ENCODE measurements at regions not wholly inside any gene's neighbourhood (a gene's known extent, or its start where the extent isn't known, plus 50 kb on each side); places are given as distances from the start of the nearest gene placed in this dataset.
"Not testable (repeated sequence)": the region's sequence is repeated elsewhere in the genome, so short reads cannot be mapped to it uniquely, and the experiment has no call there.

DNA sequence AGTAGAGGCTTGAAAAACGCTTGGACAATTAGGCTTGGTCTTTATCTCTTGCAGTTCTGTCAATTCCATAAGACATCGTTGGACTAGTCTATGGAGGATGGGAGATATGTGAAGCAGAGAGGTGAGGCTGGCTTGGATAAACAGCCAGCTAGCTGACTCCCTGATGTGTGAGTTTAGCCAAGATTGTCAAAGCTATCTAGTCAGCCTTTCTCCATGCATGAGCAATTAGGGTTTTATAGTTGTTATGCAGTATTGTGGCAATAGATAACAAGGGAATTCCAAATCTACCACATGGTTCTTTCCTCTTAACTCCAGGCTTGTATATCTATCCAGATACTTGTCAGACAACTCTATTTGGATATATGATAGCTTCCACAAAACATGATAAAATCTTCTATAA lies 153.6 kb upstream of the NRXN3 start:
- no peak overlapping the region for H3K4me3 ChIP-seq (ENCODE audit: extremely low read depth, insufficient read depth, low read length, poor library complexity, severe bottlenecking)
- WGBS, 2 experiments (ENCODE audit: insufficient coverage in 2 of 2), result 71 to 77% methylated on average over 2 of the region's 2 CpGs
- no peak overlapping the region for H3K27ac ChIP-seq (ENCODE audit: low read depth, low read length, severe bottlenecking)
- H3K36me3 ChIP-seq (ENCODE audit: control insufficient read depth, insufficient read depth, low read length), result no peaks in the 10 kb centered on the region
- H3K9me3 ChIP-seq (ENCODE audit: control insufficient read depth, low read length), result peaks cover 2% of the 10 kb centered on the region
- H3K4me1 ChIP-seq (ENCODE audit: control insufficient read depth, insufficient read depth, low read length, poor library complexity, severe bottlenecking), result no peaks in the 10 kb centered on the region

DNA sequence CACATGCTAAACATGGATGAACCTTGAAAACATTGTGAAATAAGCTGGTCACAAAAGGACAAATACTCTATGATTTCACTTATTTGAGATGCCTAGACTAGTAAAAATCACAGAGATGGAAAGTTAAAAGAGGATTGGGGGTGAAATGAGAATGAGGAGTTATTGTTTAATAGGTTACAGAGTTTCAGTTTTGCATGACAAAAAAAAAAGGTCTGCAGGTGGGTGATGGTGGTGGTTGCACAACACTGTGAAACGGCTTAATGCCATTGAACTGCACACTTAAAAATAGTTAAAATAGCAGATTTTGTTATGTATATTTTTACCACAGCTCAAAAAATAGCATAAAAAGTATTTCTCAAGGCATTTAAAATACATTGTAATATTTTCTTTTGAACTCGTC lies 151.9 kb upstream of the NRXN3 start:
- Histone ChIP-seq H3K27ac (ENCODE audit: low read depth, low read length, severe bottlenecking) (no peak overlapping the region), H3K9me3 (ENCODE audit: control insufficient read depth, low read length) (peaks cover 2% of the 10 kb centered on the region), H3K36me3 (ENCODE audit: control insufficient read depth, insufficient read depth, low read length) (no peaks in the 10 kb centered on the region), H3K4me1 (ENCODE audit: control insufficient read depth, insufficient read depth, low read length, poor library complexity, severe bottlenecking) (no peaks in the 10 kb centered on the region), H3K4me3 (ENCODE audit: extremely low read depth, insufficient read depth, low read length, poor library complexity, severe bottlenecking) (no peak overlapping the region)
- no CpG with 5 or more reads among the region's 2 CpGs for WGBS, 2 experiments (ENCODE audit: insufficient coverage in 2 of 2)

DNA sequence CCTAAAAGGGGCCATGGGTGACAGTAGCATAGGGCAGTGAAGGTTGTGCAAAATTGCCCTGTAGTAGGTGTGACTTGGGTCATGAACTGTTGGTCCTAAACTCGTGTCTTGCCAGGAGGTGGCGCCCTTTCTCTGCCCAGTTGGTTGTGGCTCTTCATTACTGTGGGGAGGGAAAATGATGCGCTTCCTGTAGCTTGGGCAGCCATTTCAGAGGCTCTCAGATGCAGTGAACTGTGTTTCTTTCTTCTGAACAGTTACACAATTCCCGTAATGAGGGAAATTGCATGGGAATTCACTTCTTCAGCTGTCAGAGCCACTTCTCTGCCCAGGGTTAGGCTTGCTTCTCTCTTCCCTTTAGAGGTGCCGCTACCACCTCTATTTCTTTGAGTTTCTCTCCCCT lies 148.1 kb upstream of the NRXN3 start:
- Histone ChIP-seq H3K9me3 (ENCODE audit: control insufficient read depth, low read length) (peaks cover 2% of the 10 kb centered on the region), H3K36me3 (ENCODE audit: control insufficient read depth, insufficient read depth, low read length) (no peaks in the 10 kb centered on the region), H3K4me1 (ENCODE audit: control insufficient read depth, insufficient read depth, low read length, poor library complexity, severe bottlenecking) (no peaks in the 10 kb centered on the region), H3K27ac (ENCODE audit: low read depth, low read length, severe bottlenecking) (no peak overlapping the region), H3K4me3 (ENCODE audit: extremely low read depth, insufficient read depth, low read length, poor library complexity, severe bottlenecking) (no peak overlapping the region)
- 36 to 60% methylated on average over 2 to 3 of the region's 5 CpGs for WGBS, 2 experiments (ENCODE audit: insufficient coverage in 2 of 2)

DNA sequence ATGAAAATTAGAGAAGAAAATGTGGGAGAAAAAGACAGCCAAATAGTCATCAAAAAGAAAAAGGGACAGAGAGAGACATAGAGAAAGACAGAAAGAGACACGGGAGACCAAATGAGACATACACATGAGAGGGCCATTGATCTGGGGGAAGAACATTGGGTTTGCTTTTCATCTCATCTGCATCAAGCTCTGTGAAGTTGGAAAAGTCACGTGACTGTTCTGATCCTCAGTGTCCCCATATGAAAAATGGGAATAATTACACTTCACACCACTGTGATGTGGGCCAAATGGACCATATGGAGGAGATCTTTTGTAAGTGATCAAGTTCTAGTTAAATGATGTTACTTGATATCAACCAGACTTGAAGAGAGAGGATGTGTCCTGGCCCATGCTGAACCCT lies 147.1 kb upstream of the NRXN3 start:
- H3K36me3 ChIP-seq (ENCODE audit: control insufficient read depth, insufficient read depth, low read length), result no peaks in the 10 kb centered on the region
- H3K9me3 ChIP-seq (ENCODE audit: control insufficient read depth, low read length), result peaks cover 2% of the 10 kb centered on the region
- WGBS, 2 experiments (ENCODE audit: insufficient coverage in 2 of 2), result 92 to 100% methylated on average over 1 of the region's 2 CpGs
- no peak overlapping the region for H3K4me3 ChIP-seq (ENCODE audit: extremely low read depth, insufficient read depth, low read length, poor library complexity, severe bottlenecking)
- no peak overlapping the region for H3K27ac ChIP-seq (ENCODE audit: low read depth, low read length, severe bottlenecking)
- no peaks in the 10 kb centered on the region for H3K4me1 ChIP-seq (ENCODE audit: control insufficient read depth, insufficient read depth, low read length, poor library complexity, severe bottlenecking)

DNA sequence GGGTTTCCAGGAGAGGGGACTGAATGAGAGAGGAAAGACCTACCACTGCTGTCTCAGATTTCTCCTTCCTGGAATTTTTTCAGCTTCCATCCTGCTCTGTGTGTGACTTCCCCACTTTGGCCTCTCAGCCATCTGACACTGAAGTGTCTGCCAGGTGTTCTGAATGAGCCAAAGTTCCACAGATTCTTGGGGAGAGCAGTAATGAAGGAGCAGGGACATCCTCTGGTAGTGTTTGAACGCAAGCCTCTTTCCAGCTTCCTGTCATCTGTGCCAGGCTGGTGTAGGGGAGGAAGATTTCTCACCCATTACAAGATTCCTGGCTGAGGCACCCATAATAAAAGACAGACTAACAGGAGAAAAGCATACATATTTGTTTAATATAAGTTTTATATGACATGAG lies 141.7 kb upstream of the NRXN3 start:
- Histone ChIP-seq H3K36me3 (ENCODE audit: control insufficient read depth, insufficient read depth, low read length) (no peaks in the 10 kb centered on the region), H3K9me3 (ENCODE audit: control insufficient read depth, low read length) (no peaks in the 10 kb centered on the region), H3K27ac (ENCODE audit: low read depth, low read length, severe bottlenecking) (no peak overlapping the region), H3K4me3 (ENCODE audit: extremely low read depth, insufficient read depth, low read length, poor library complexity, severe bottlenecking) (no peak overlapping the region), H3K4me1 (ENCODE audit: control insufficient read depth, insufficient read depth, low read length, poor library complexity, severe bottlenecking) (no peaks in the 10 kb centered on the region)
- WGBS, 2 experiments (ENCODE audit: insufficient coverage in 2 of 2), result no CpG with 5 or more reads among the region's 1 CpG

DNA sequence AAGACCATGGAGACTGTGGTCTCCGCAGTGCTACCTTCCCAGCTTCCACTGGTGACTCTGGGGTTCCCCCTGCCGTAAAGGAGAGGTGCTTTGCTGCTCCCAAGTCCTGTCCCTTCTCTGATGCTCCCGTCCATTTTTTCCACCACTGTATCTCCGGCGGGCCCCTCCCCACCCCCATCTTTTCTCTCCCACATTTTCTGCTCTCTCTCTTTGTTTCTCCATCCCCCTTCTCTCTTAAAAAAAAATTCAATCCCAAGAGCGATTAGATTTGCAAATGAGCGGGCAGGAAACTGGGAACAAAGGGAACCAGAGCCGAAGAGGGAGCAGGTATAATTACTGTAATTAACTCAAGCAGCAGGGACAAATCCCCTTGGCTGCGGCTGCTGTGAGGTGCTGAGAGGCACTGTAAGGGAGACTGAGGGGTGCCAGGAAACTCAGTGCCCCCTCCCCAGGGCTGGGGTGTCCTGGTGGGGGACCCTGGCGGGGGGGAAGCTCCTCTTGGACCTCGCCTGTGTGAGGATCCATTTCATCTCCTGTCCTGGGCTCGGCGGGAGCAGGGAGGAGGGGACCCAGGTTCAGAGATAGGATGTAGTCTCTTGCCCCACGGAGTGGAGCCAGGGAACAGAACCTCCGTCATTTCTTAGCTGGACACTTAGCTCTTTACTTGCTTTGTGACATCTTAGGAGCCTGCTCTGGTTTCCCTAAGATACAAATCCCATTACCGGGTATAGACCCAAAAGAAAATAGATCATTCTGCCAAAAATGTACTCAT lies 140.4 kb upstream of the NRXN3 start:
- H3K27ac ChIP-seq (ENCODE audit: low read depth, low read length, severe bottlenecking), result no peak overlapping the region
- no peaks in the 10 kb centered on the region for H3K9me3 ChIP-seq (ENCODE audit: control insufficient read depth, low read length)
- no peaks in the 10 kb centered on the region for H3K4me1 ChIP-seq (ENCODE audit: control insufficient read depth, insufficient read depth, low read length, poor library complexity, severe bottlenecking)
- no peaks in the 10 kb centered on the region for H3K36me3 ChIP-seq (ENCODE audit: control insufficient read depth, insufficient read depth, low read length)
- WGBS, 2 experiments (ENCODE audit: insufficient coverage in 2 of 2), result 31 to 34% methylated on average over 11 to 16 of the region's 16 CpGs
- no peak overlapping the region for H3K4me3 ChIP-seq (ENCODE audit: extremely low read depth, insufficient read depth, low read length, poor library complexity, severe bottlenecking)

DNA sequence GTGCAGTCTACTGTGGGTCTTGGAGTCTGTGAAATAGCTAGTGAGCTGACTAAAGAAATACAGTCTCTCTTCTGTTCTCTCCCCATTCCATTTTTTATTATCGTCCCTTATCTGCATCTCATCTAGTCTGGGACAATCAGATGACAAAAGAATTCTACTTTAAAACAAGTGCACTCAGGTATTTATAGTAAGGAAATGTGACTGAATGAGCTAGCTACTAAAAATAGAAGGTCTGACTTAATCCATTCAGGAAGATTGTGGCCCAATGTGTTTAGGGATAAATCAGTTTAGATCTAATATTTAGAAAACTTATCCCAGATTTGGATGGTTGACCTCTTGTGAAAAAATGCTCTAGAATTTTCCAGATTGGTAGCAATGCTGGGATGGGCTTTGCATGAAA lies 126.8 kb upstream of the NRXN3 start:
- Histone ChIP-seq H3K4me3 (ENCODE audit: extremely low read depth, insufficient read depth, low read length, poor library complexity, severe bottlenecking) (no peak overlapping the region), H3K9me3 (ENCODE audit: control insufficient read depth, low read length) (no peaks in the 10 kb centered on the region), H3K4me1 (ENCODE audit: control insufficient read depth, insufficient read depth, low read length, poor library complexity, severe bottlenecking) (no peaks in the 10 kb centered on the region), H3K27ac (ENCODE audit: low read depth, low read length, severe bottlenecking) (no peak overlapping the region), H3K36me3 (ENCODE audit: control insufficient read depth, insufficient read depth, low read length) (no peaks in the 10 kb centered on the region)
- WGBS, 2 experiments (ENCODE audit: insufficient coverage in 2 of 2), result no CpG with 5 or more reads among the region's 1 CpG

DNA sequence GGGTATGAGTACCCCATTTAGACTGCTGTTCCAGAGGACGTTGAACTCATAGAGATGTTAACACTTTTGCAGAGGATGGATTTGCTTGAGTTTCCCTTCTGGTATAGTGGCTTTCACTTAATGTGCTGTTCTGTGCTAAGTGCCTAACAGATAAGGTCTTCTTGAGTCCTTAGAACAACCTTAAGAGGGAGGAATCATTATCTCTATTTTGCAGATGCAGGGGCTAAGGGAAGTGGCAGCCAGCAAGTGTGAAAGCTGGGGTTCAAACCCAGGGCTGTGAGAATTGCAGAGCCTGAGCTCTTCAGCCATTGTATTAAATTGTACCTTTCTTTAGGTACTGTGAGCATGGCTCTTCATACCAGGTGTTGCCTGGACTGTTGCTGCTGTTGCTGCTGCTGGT lies 122.1 kb upstream of the NRXN3 start:
- 70% methylated on average over 1 of the region's 1 CpG; no CpG with 5 or more reads in 1 of the 2 experiments for WGBS, 2 experiments (ENCODE audit: insufficient coverage in 2 of 2)
- no peak overlapping the region for H3K4me3 ChIP-seq (ENCODE audit: extremely low read depth, insufficient read depth, low read length, poor library complexity, severe bottlenecking)

DNA sequence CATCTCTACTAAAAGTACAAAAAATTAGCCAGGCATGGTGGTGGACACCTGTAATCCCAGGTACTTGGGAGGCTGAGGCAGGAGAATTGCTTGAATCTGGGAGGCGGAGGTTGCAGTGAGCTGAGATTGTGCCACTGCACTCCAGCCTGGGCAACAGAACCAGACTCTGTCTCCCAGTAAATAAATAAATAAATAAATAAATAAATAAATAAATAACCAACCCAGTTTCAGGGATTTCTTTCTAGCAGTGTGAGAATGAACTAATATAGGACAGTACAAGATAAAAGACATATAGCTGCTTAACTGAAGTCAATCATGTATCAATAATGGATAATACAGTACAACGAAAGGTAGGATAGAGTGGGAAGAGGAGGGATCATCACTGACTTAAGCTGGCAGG lies 113.3 kb upstream of the NRXN3 start:
- H3K27ac ChIP-seq (ENCODE audit: low read depth, low read length, severe bottlenecking); H3K4me3 ChIP-seq (ENCODE audit: extremely low read depth, insufficient read depth, low read length, poor library complexity, severe bottlenecking); H3K9me3 ChIP-seq (ENCODE audit: control insufficient read depth, low read length); H3K4me1 ChIP-seq (ENCODE audit: control insufficient read depth, insufficient read depth, low read length, poor library complexity, severe bottlenecking); H3K36me3 ChIP-seq (ENCODE audit: control insufficient read depth, insufficient read depth, low read length): not testable (repeated sequence)
- WGBS, 2 experiments (ENCODE audit: insufficient coverage in 2 of 2), result 88 to 90% methylated on average over 1 to 2 of the region's 2 CpGs

More for the DNA sequence above, 122.1 kb upstream of the NRXN3 start:
- H3K4me1 ChIP-seq (ENCODE audit: control insufficient read depth, insufficient read depth, low read length, poor library complexity, severe bottlenecking), result no peaks in the 10 kb centered on the region
- H3K9me3 ChIP-seq (ENCODE audit: control insufficient read depth, low read length), result no peaks in the 10 kb centered on the region
- no peak overlapping the region for H3K27ac ChIP-seq (ENCODE audit: low read depth, low read length, severe bottlenecking)
- no peaks in the 10 kb centered on the region for H3K36me3 ChIP-seq (ENCODE audit: control insufficient read depth, insufficient read depth, low read length)

DNA sequence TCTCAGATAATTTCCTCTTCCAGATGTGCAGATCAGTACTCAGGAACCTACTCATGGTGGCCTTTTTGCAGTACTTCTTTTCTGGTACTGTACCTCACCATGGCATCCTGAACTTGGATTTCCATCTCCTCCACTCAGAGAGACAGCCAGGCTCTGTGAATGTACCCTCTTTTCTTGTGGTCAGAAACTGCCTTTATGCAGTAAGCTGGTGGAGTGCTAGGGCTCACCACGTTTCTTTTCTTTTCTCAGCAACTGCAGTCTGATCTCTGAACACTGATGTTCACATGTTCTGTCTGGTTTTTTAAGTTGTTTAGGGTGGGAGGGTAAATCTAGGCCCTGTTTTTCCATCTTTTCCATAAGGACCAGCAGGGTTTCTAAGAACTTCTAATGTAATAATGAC lies 99.8 kb upstream of the NRXN3 start:
- Histone ChIP-seq H3K4me1 (ENCODE audit: control insufficient read depth, insufficient read depth, low read length, poor library complexity, severe bottlenecking) (no peaks in the 10 kb centered on the region), H3K4me3 (ENCODE audit: extremely low read depth, insufficient read depth, low read length, poor library complexity, severe bottlenecking) (no peak overlapping the region), H3K27ac (ENCODE audit: low read depth, low read length, severe bottlenecking) (no peak overlapping the region), H3K9me3 (ENCODE audit: control insufficient read depth, low read length) (no peaks in the 10 kb centered on the region), H3K36me3 (ENCODE audit: control insufficient read depth, insufficient read depth, low read length) (no peaks in the 10 kb centered on the region)
- WGBS, 2 experiments (ENCODE audit: insufficient coverage in 2 of 2), result 100% methylated on average over 1 of the region's 1 CpG; no CpG with 5 or more reads in 1 of the 2 experiments

DNA sequence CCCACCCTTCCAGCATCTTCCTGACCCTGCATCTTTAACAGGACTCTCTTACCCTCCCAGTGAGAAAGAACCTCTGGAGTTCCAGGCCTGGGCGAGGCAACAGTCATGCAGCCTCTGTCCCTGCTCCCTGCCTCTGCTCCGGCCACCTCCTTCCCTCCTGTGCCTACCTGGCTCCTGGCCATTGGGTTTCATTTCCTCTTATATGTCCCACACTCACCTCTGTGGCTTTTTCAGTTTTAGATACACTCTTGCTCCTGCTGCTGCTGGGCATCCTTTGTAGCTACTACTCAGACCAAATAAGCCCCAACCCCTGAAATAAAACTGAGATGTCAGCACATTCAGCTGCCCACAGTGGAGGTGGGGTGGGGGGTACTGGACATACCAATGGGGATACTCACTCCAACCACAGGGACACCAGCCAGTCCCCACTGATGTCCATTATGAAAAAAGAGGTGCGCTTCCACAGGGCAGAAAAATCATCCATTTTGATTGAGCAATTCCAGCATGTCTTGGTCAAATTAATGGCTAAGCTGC lies 99.1 kb upstream of the NRXN3 start:
- no peak overlapping the region for H3K27ac ChIP-seq (ENCODE audit: low read depth, low read length, severe bottlenecking)
- no peaks in the 10 kb centered on the region for H3K4me1 ChIP-seq (ENCODE audit: control insufficient read depth, insufficient read depth, low read length, poor library complexity, severe bottlenecking)
- H3K9me3 ChIP-seq (ENCODE audit: control insufficient read depth, low read length), result no peaks in the 10 kb centered on the region
- 69 to 96% methylated on average over 2 to 3 of the region's 3 CpGs for WGBS, 2 experiments (ENCODE audit: insufficient coverage in 2 of 2)
- no peaks in the 10 kb centered on the region for H3K36me3 ChIP-seq (ENCODE audit: control insufficient read depth, insufficient read depth, low read length)
- no peak overlapping the region for H3K4me3 ChIP-seq (ENCODE audit: extremely low read depth, insufficient read depth, low read length, poor library complexity, severe bottlenecking)

Measured in mesodermal cell (in vitro differentiated cells).